HEK293T (cell line): ENCODE measurements at regions not wholly inside any gene's neighbourhood (a gene's known extent, or its start where the extent isn't known, plus 50 kb on each side); places are given as distances from the start of the nearest gene placed in this dataset.

Experiments used
- CTCF ChIA-PET: fragments of 350-600 bp; formaldehyde crosslinking; extraction: SDS; loops from one replicate; lab custom pipeline; 2021; ENCODE audit warnings: antibody characterized with exemption, inconsistent platforms; lab: Yijun Ruan, JAX
- POLR2A ChIA-PET: fragments of 350-600 bp; formaldehyde crosslinking; extraction: SDS; loops from one replicate; lab custom pipeline; 2020; ENCODE audit warnings: antibody characterized with exemption, inconsistent platforms; lab: Yijun Ruan, JAX
- DNase-seq: peaks from one replicate; pipeline ENCODE4 v3.0.0; 2012; ENCODE audit warnings: mixed read lengths; ENCODE audit errors: extremely low spot score
- ARNT ChIP-seq: fragments of 450-650 bp; IDR thresholded peaks from 2 replicates; pipeline ENCODE4 v1.6.1; 2017; ENCODE audit warnings: mild to moderate bottlenecking
- BHLHE40 ChIP-seq: fragments of 450-650 bp; IDR thresholded peaks from 2 replicates; pipeline ENCODE4 v1.6.1; 2016; ENCODE audit warnings: mild to moderate bottlenecking, moderate library complexity, borderline replicate concordance
- CTBP1 ChIP-seq: fragments of 450-650 bp; IDR thresholded peaks from 2 replicates; pipeline ENCODE4 v1.6.1; 2016; ENCODE audit warnings: borderline replicate concordance
- ELF4 ChIP-seq: fragments of 450-650 bp; IDR thresholded peaks from 2 replicates; pipeline ENCODE4 v1.6.1; 2017; ENCODE audit warnings: antibody characterized with exemption
- FOXA1 ChIP-seq: fragments of 450-650 bp; IDR thresholded peaks from 2 replicates; pipeline ENCODE4 v1.6.1; 2016; ENCODE audit warnings: mild to moderate bottlenecking
- FOXK2 ChIP-seq: fragments of 450-650 bp; IDR thresholded peaks from 2 replicates; pipeline ENCODE4 v1.6.1; 2016; ENCODE audit warnings: mild to moderate bottlenecking
- FOXM1 ChIP-seq: fragments of 450-650 bp; IDR thresholded peaks from 2 replicates; pipeline ENCODE4 v1.6.1; 2017; ENCODE audit warnings: mild to moderate bottlenecking, borderline replicate concordance
- HDGF ChIP-seq: fragments of 450-650 bp; IDR thresholded peaks from 2 replicates; pipeline ENCODE4 v1.6.1; 2017; ENCODE audit warnings: antibody characterized with exemption, borderline replicate concordance
- L3MBTL2 ChIP-seq: fragments of 450-650 bp; conservative IDR thresholded peaks from 2 replicates; pipeline ENCODE4 v1.6.1; 2016; ENCODE audit warnings: mild to moderate bottlenecking
- LEF1 ChIP-seq: fragments of 450-650 bp; IDR thresholded peaks from 2 replicates; pipeline ENCODE4 v1.6.1; 2017; ENCODE audit warnings: mild to moderate bottlenecking, borderline replicate concordance
- NFRKB ChIP-seq: fragments of 450-650 bp; IDR thresholded peaks from 2 replicates; pipeline ENCODE4 v1.6.1; 2016; ENCODE audit warnings: mild to moderate bottlenecking, moderate library complexity
- SP1 ChIP-seq: fragments of 450-650 bp; IDR thresholded peaks from 2 replicates; pipeline ENCODE4 v1.6.1; 2017
- SUZ12 ChIP-seq: fragments of 450-650 bp; IDR thresholded peaks from 2 replicates; pipeline ENCODE4 v1.6.1; 2016; ENCODE audit warnings: mild to moderate bottlenecking
- TARDBP ChIP-seq: fragments of 450-650 bp; IDR thresholded peaks from 2 replicates; pipeline ENCODE4 v1.6.1; 2016
- ZNF384 ChIP-seq: fragments of 450-650 bp; IDR thresholded peaks from 2 replicates; pipeline ENCODE4 v1.6.1; 2016
- TF ChIP-seq, protein P1 (sequence below): fragments of 450-650 bp; IDR thresholded peaks from 2 replicates; pipeline ENCODE4 v1.6.1; 2016

DNA sequence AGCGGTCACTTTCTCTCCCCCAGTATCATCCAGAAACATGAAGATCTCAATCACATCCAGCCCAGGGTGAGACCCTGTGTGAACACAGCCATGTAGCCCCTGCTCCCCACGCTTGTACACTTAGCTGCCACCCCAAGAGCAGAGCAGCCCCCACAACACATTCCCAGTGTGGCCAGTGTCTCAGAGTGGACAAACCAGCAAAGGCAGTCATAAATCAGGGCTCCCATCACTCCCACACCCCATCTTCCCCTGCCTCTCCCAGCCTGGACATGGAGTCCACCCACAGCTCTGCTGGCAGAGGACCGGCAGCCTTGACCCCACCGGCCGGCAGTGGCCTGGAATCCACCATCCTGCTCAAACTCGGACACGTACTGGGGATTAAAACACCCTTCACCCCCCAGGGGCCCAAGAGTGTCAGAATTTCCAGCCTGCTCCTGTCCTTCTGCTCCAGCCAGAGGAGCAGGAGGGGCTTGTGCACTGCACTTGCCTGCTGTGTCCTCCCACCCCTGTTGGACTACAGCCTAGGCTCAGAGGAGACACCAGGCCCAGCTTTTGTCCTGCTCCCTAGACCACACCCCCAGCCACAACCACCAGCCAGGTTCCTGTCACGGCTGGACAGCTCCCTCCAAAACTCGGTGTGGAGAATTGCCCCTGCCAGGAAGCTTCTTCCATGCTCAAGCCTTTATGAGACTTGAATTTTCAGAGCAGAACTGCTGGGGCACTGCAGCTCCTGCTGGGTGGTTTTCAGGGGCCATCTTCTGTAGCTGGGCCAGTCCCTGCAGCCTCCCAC lies 206.1 kb downstream of the SMAD2 start:
- ChIA-PET CTCF (interaction anchor here (0.6 kb wide), 1 partner anchor 432 kb away, joined by 3 read pairs; no protein-coding TSS in a partner anchor), POLR2A (no interaction called here)
- no peak for DNase-seq
- TF ChIP-seq FOXM1 (no peak), L3MBTL2 (no peak), SP1 (no peak), HDGF (no peak), FOXK2 (no peak), BHLHE40 (no peak), NFRKB (no peak), LEF1 (no peak)
- TF ChIP-seq, protein P1, sequence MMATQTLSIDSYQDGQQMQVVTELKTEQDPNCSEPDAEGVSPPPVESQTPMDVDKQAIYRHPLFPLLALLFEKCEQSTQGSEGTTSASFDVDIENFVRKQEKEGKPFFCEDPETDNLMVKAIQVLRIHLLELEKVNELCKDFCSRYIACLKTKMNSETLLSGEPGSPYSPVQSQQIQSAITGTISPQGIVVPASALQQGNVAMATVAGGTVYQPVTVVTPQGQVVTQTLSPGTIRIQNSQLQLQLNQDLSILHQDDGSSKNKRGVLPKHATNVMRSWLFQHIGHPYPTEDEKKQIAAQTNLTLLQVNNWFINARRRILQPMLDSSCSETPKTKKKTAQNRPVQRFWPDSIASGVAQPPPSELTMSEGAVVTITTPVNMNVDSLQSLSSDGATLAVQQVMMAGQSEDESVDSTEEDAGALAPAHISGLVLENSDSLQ, result no peak

DNA sequence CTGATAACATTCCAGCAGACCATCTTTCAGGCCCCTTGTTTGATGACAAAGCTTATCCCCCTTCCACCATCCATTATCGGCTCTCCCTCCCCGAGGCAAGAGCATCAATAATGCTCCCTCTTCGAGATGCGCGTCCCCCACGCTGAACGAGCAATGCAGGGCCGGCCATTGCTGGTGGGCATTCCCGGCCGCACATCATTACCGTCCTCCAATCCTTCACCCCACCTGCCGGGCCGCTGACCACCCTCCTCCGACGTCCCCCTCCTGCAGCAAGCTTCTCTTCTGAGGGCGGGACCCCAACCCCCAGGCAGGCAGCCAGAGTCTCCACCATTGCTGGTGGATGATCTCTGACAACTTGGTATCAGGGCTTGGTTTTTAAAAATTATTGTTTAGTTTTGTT lies 208.6 kb downstream of the SMAD2 start:
- TF ChIP-seq ZNF384 (no peak), FOXA1 (no peak), LEF1 (no peak), FOXM1 (no peak), ARNT (no peak), NFRKB (no peak), L3MBTL2 (no peak), TARDBP (no peak), BHLHE40 (no peak), FOXK2 (no peak), HDGF (no peak), ELF4 (no peak), CTBP1 (no peak), SP1 (no peak), SUZ12 (no peak)
- TF ChIP-seq, protein P1, result no peak
- DNase-seq, result no peak
- ChIA-PET POLR2A (no interaction called here), CTCF (no interaction called here)

DNA sequence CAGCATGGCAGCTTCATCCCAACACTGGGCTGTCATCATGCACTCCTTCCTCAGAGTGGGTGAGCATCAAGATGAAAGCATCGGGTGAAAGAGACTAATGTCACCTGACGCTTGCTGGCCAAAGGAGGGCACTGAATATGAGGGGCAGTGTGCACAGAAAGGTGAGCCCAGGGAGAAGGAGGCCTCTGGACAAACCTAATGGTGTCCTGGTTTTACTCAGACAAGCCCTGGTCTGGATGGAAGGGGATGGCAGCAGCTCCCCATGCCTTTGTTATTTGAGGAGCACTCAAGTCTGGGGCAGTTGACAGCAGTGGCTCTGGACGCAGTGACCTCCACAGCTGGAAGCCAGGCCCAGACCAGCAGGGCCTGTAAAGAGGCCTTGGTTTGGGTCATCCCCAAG lies 209.7 kb downstream of the SMAD2 start:
- TF ChIP-seq HDGF, result no peak
- no peak for TF ChIP-seq LEF1
- TF ChIP-seq FOXA1, result no peak
- TF ChIP-seq TARDBP, result no peak
- no peak for TF ChIP-seq ZNF384
- no peak for TF ChIP-seq FOXK2
- TF ChIP-seq CTBP1, result no peak
- no peak for TF ChIP-seq NFRKB
- no peak for DNase-seq
- POLR2A ChIA-PET, result no interaction called here
- CTCF ChIA-PET, result no interaction called here

DNA sequence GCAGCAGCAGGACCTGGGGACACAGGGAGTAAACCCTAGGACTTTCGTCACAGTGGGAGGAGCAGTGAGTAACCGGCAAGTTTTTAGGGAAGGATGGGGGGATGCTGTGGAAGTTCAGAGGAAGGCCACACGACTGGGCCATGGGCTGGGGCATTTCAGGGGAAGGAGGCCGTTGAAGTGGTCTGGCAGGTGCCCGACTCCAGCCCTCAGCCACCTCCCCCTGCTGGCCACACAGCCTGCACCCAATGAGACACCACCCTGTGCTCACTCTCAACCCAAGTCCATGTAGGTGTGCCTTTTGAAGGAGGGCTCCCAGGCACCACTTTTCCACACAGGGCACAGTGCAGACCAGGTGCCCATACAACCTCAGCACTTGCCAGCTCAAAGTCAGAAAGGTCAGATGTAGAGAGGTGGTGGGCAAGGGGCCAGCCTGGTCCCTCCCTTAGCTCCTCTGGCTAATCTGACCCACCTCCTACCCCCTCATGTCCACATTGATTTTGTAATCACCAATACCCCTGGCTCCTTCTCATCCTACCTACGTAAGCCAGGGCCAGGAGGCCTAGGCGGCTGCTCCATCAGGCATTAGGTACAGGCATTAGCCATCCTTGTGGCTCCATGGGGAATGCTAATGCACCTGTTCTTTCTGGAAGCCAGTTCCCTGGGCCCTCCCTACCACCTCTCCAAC lies 211.2 kb downstream of the SMAD2 start:
- no peak for DNase-seq
- ChIA-PET CTCF (no interaction called here), POLR2A (no interaction called here)
- TF ChIP-seq L3MBTL2 (no peak), LEF1 (no peak), HDGF (no peak), TARDBP (no peak), NFRKB (no peak), BHLHE40 (no peak), ZNF384 (no peak), ARNT (no peak), SP1 (no peak), FOXA1 (no peak), ELF4 (no peak), CTBP1 (no peak), SUZ12 (no peak), FOXM1 (no peak), FOXK2 (no peak)
- TF ChIP-seq, protein P1, result no peak

DNA sequence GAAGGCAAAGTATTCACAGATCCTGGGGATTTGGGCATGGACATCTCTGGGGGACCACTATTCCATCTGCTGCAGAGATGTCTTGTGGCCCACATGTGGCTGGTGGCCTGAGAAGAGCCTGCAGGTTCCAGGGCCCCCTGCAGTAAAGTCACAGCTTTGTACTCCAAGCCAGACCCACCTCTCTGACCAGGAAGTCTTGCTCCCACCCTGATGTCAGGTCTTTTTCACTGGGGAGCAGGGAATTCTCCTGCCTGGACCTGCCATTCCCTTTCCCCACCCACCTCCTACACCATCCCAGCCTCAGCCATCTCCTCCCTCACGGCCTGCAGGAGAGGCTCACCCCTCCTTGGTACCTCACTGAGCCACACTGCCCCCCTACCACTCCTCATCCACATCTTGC lies 211.8 kb downstream of the SMAD2 start:
- ChIA-PET CTCF (no interaction called here), POLR2A (no interaction called here)
- no peak for DNase-seq
- TF ChIP-seq NFRKB, result no peak
- TF ChIP-seq SP1, result no peak
- no peak for TF ChIP-seq ARNT
- TF ChIP-seq TARDBP, result no peak
- TF ChIP-seq FOXK2, result no peak
- no peak for TF ChIP-seq ZNF384
- TF ChIP-seq CTBP1, result no peak
- no peak for TF ChIP-seq HDGF
- no peak for TF ChIP-seq FOXA1

DNA sequence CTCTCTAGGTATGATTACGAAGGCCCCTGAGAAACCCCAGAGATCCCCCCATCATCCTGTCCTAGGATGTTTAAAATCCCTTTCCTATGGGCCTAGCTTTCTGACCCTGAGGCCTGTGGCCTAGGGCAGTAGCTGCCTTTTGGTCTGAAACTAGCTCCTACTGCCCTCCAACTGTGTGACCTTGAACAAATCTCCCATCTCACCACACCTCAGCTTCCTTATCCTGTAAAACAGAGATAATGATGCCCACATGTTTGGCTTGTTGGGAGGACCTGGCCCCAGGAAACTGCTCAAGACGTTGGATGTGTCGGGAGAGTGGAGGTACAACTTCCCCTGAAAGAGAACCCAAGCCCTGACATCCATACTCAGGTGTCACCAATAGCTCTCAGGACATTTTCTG lies 213.2 kb downstream of the SMAD2 start:
- DNase-seq, result no peak
- no peak for TF ChIP-seq FOXK2
- no peak for TF ChIP-seq BHLHE40
- TF ChIP-seq CTBP1, result no peak
- no peak for TF ChIP-seq SUZ12
- no peak for TF ChIP-seq FOXM1
- TF ChIP-seq, protein P1, result no peak
- no peak for TF ChIP-seq HDGF
- no peak for TF ChIP-seq SP1
- no peak for TF ChIP-seq LEF1
- no peak for TF ChIP-seq L3MBTL2
- no peak for TF ChIP-seq TARDBP
- no peak for TF ChIP-seq ZNF384
- TF ChIP-seq NFRKB, result no peak
- CTCF ChIA-PET, result no interaction called here
- POLR2A ChIA-PET, result no interaction called here
